H9 (cell line): ENCODE measurements at regions not wholly inside any gene's neighbourhood (a gene's known extent, or its start where the extent isn't known, plus 50 kb on each side); places are given as distances from the start of the nearest gene placed in this dataset.

Experiments used
- DNase-seq: peaks from one replicate; pipeline ENCODE4 v3.0.0-alpha.2; 2017
- H2AFZ ChIP-seq: one replicate; pipeline ENCODE4 v1.6.1; 2013; ENCODE audit warnings: mild to moderate bottlenecking, low read length, control low read depth, moderate library complexity
- H2AK5ac ChIP-seq: 2 replicates; pipeline ENCODE4 v1.6.1; 2013; ENCODE audit warnings: low read length, control low read depth, mixed read lengths; ENCODE audit not compliant: insufficient read length
- H2BK120ac ChIP-seq: one replicate; pipeline ENCODE4 v1.6.1; 2013; ENCODE audit warnings: low read depth, mild to moderate bottlenecking, low read length, control low read depth, inconsistent platforms; ENCODE audit not compliant: poor library complexity, severe bottlenecking
- H2BK12ac ChIP-seq: 2 replicates; pipeline ENCODE4 v1.6.1; 2013; ENCODE audit warnings: low read length, control low read depth, mixed read lengths, low read depth; ENCODE audit not compliant: insufficient read length
- H2BK15ac ChIP-seq: 2 replicates; pipeline ENCODE4 v1.6.1; 2013; ENCODE audit warnings: low read depth, low read length, control low read depth
- H2BK20ac ChIP-seq: one replicate; pipeline ENCODE4 v1.6.1; 2013; ENCODE audit warnings: low read depth, mild to moderate bottlenecking, low read length, control low read depth, inconsistent platforms; ENCODE audit not compliant: poor library complexity, severe bottlenecking
- H2BK5ac ChIP-seq: 2 replicates; pipeline ENCODE4 v1.6.1; 2013; ENCODE audit warnings: low read length, control low read depth, mixed read lengths; ENCODE audit not compliant: insufficient read length
- H3K14ac ChIP-seq: 2 replicates; pipeline ENCODE4 v1.6.1; 2013; ENCODE audit warnings: low read length, control low read depth; ENCODE audit not compliant: insufficient read depth
- H3K18ac ChIP-seq: 2 replicates; pipeline ENCODE4 v1.6.1; 2013; ENCODE audit warnings: low read depth, mild to moderate bottlenecking, mixed read lengths, low read length, control low read depth; ENCODE audit not compliant: insufficient read length
- H3K23ac ChIP-seq: 2 replicates; pipeline ENCODE4 v1.6.1; 2013; ENCODE audit warnings: low read length, control low read depth, mixed read lengths, low read depth; ENCODE audit not compliant: insufficient read length
- H3K23me2 ChIP-seq: 2 replicates; pipeline ENCODE4 v1.6.1; 2013; ENCODE audit warnings: low read depth, mild to moderate bottlenecking, mixed read lengths, low read length, control low read depth; ENCODE audit not compliant: insufficient read length, poor library complexity, severe bottlenecking
- H3K27ac ChIP-seq: 2 replicates; pipeline ENCODE4 v1.5.1; 2013; ENCODE audit warnings: low read length, control low read depth, mixed read lengths, low read depth; ENCODE audit not compliant: insufficient read length
- H3K27me3 ChIP-seq: 2 replicates; pipeline ENCODE4 v1.6.1; 2013; ENCODE audit warnings: low read length, control low read depth, inconsistent platforms; ENCODE audit not compliant: insufficient read depth
- H3K4ac ChIP-seq: 2 replicates; pipeline ENCODE4 v1.6.1; 2013; ENCODE audit warnings: low read depth, mild to moderate bottlenecking, control low read depth, inconsistent platforms, low read length, moderate library complexity
- H3K4me1 ChIP-seq: 2 replicates; pipeline ENCODE4 v1.6.1; 2013; ENCODE audit warnings: low read length, control low read depth, inconsistent platforms; ENCODE audit not compliant: insufficient read depth
- H3K4me2 ChIP-seq: 2 replicates; pipeline ENCODE4 v1.6.1; 2013; ENCODE audit warnings: low read length, control low read depth, mixed read lengths; ENCODE audit not compliant: insufficient read length, insufficient read depth
- H3K56ac ChIP-seq: 2 replicates; pipeline ENCODE4 v1.6.1; 2013; ENCODE audit warnings: low read depth, mild to moderate bottlenecking, mixed read lengths, low read length, control low read depth; ENCODE audit not compliant: insufficient read length
- H3K79me1 ChIP-seq: 2 replicates; pipeline ENCODE4 v1.6.1; 2013; ENCODE audit warnings: low read depth, mild to moderate bottlenecking, moderate library complexity, low read length, control low read depth, inconsistent platforms; ENCODE audit not compliant: insufficient read depth, poor library complexity, severe bottlenecking
- H3K79me2 ChIP-seq: 2 replicates; pipeline ENCODE4 v1.6.1; 2013; ENCODE audit warnings: low read length, control low read depth, inconsistent platforms; ENCODE audit not compliant: insufficient read depth
- H3K9ac ChIP-seq: 2 replicates; pipeline ENCODE4 v1.6.1; 2013; ENCODE audit warnings: low read length, control low read depth, mixed read lengths; ENCODE audit not compliant: insufficient read length; ENCODE audit errors: extremely low read depth
- H3K9me3 ChIP-seq: one replicate; pipeline ENCODE4 v1.6.1; 2013; ENCODE audit warnings: low read depth, low read length, inconsistent platforms; ENCODE audit not compliant: control insufficient read depth
- H3T11ph ChIP-seq: one replicate; pipeline ENCODE4 v1.6.1; 2013; ENCODE audit warnings: mild to moderate bottlenecking, low read length, control low read depth, inconsistent platforms
- H4K20me1 ChIP-seq: one replicate; pipeline ENCODE4 v1.6.1; 2013; ENCODE audit not compliant: control insufficient read depth, insufficient read length, insufficient read depth
- H4K5ac ChIP-seq: 2 replicates; pipeline ENCODE4 v1.6.1; 2013; ENCODE audit warnings: low read depth, mild to moderate bottlenecking, mixed read lengths, low read length, control low read depth; ENCODE audit not compliant: insufficient read length
- H4K8ac ChIP-seq: replicated peaks from 2 replicates; pipeline ENCODE4 v1.6.1; 2013; ENCODE audit warnings: low read length, control low read depth, mixed read lengths, low read depth; ENCODE audit not compliant: insufficient read length
- H4K91ac ChIP-seq: 2 replicates; pipeline ENCODE4 v1.6.1; 2013; ENCODE audit warnings: low read depth, mild to moderate bottlenecking, moderate library complexity, mixed read lengths, low read length, control low read depth; ENCODE audit not compliant: insufficient read length
- H3K27ac Mint-ChIP-seq, 3 experiments: 2 replicates in 2 of 3; 3 replicates in 1 of 3; pipeline ENCODE4 v1.8.0; 2020 to 2021; ENCODE audit warnings: mixed read lengths in 3 of 3, mild to moderate bottlenecking in 1 of 3, moderate library complexity in 1 of 3
- H3K27me3 Mint-ChIP-seq: 2 replicates; pipeline ENCODE4 v1.8.0; 2021; ENCODE audit warnings: low read depth, mild to moderate bottlenecking, moderate library complexity, mixed read lengths
- H3K36me3 Mint-ChIP-seq, 3 experiments: 2 replicates in 2 of 3; 3 replicates in 1 of 3; pipeline ENCODE4 v1.8.0; 2020 to 2021; ENCODE audit warnings: low read depth in 3 of 3, mixed read lengths in 3 of 3; ENCODE audit not compliant: insufficient read depth in 1 of 3
- H3K4me1 Mint-ChIP-seq, 2 experiments: 2 replicates each; pipeline ENCODE4 v1.8.0; 2020; ENCODE audit warnings: mixed read lengths in 2 of 2
- H3K4me3 Mint-ChIP-seq, 2 experiments: 2 replicates in 1 of 2; 3 replicates in 1 of 2; pipeline ENCODE4 v1.8.0; 2020 to 2021; ENCODE audit warnings: mild to moderate bottlenecking in 2 of 2, mixed read lengths in 2 of 2, moderate library complexity in 1 of 2
- H3K9me3 Mint-ChIP-seq, 2 experiments: 2 replicates in 1 of 2; 3 replicates in 1 of 2; pipeline ENCODE4 v1.8.0; 2020; ENCODE audit warnings: mild to moderate bottlenecking in 2 of 2, mixed read lengths in 2 of 2, moderate library complexity in 1 of 2
- TF ChIP-seq, protein P1 (sequence below): fragments of 200-600 bp; sonication (generic); conservative IDR thresholded peaks from 3 replicates; pipeline ENCODE4 v1.8.0; 2021; ENCODE audit warnings: antibody characterized with exemption, mild to moderate bottlenecking

DNA sequence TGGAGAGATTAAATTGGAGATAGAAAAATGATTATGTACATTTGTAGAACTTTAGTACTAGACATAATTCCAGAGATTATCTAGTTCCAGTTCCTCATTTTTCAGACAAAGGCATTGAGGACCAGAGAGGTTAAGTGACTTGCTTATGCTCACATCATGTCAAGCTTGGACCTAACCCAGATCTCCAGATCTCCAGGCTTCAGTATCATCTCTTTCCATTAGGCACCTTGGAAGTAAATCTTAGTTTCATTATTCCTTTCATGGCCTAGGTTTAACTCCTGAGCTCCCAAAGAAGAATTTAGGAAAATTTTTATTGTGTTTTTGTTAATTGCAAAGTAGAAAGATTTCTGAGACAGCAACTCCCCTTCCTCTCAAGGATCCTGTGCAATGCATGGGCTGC lies 148.8 kb downstream of the GATB start:
- H2BK120ac ChIP-seq = no peak overlapping the region
- TF ChIP-seq, protein P1, sequence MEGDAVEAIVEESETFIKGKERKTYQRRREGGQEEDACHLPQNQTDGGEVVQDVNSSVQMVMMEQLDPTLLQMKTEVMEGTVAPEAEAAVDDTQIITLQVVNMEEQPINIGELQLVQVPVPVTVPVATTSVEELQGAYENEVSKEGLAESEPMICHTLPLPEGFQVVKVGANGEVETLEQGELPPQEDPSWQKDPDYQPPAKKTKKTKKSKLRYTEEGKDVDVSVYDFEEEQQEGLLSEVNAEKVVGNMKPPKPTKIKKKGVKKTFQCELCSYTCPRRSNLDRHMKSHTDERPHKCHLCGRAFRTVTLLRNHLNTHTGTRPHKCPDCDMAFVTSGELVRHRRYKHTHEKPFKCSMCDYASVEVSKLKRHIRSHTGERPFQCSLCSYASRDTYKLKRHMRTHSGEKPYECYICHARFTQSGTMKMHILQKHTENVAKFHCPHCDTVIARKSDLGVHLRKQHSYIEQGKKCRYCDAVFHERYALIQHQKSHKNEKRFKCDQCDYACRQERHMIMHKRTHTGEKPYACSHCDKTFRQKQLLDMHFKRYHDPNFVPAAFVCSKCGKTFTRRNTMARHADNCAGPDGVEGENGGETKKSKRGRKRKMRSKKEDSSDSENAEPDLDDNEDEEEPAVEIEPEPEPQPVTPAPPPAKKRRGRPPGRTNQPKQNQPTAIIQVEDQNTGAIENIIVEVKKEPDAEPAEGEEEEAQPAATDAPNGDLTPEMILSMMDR = no peak
- Mint-ChIP-seq H3K27me3 (no peaks in the 10 kb centered on the region), H3K4me3 (no peak overlapping the region), H3K9me3 (no peaks in the 10 kb centered on the region), H3K36me3 (no peaks in the 10 kb centered on the region), H3K27ac (no peak overlapping the region; a peak in 1 of 7 replicates), H3K4me1 (no peaks in the 10 kb centered on the region)
- no peaks in the 10 kb centered on the region for H3K27me3 ChIP-seq
- no peaks in the 10 kb centered on the region for H3K9me3 ChIP-seq
- no peak for DNase-seq
- no peak overlapping the region for H3K14ac ChIP-seq
- H2BK15ac ChIP-seq = no peak overlapping the region
- H3K4ac ChIP-seq = no peak overlapping the region
- no peaks in the 10 kb centered on the region for H4K20me1 ChIP-seq
- no peak overlapping the region for H3T11ph ChIP-seq
- H2BK5ac ChIP-seq = no peak overlapping the region
- no peak overlapping the region for H3K23ac ChIP-seq
- H3K4me2 ChIP-seq = no peak overlapping the region
- H3K79me2 ChIP-seq = no peaks in the 10 kb centered on the region
- H4K8ac ChIP-seq = no peak overlapping the region
- H4K5ac ChIP-seq = no peak overlapping the region
- H2AK5ac ChIP-seq = no peak overlapping the region
- no peak overlapping the region for H2BK12ac ChIP-seq
- H2BK20ac ChIP-seq = no peak overlapping the region
- no peaks in the 10 kb centered on the region for H3K23me2 ChIP-seq
- H2AFZ ChIP-seq = no peak overlapping the region
- no peak overlapping the region for H3K56ac ChIP-seq
- H3K18ac ChIP-seq = no peak overlapping the region
- H3K4me1 ChIP-seq = no peaks in the 10 kb centered on the region
- H3K9ac ChIP-seq = no peak overlapping the region
- no peak overlapping the region for H4K91ac ChIP-seq
- no peak overlapping the region for H3K27ac ChIP-seq
- no peaks in the 10 kb centered on the region for H3K79me1 ChIP-seq
